ACHN (cell line): ENCODE measurements at regions not wholly inside any gene's neighbourhood (a gene's known extent, or its start where the extent isn't known, plus 50 kb on each side); places are given as distances from the start of the nearest gene placed in this dataset.
"Not testable (repeated sequence)": the region's sequence is repeated elsewhere in the genome, so short reads cannot be mapped to it uniquely, and the experiment has no call there.

Experiments
- DNase-seq: peaks from one replicate; pipeline ENCODE4 v3.0.0-alpha.2; 2015
- in situ Hi-C: cut with HindIII; loops from 2 replicates; pipeline ENCODE4 v1.10.0; 2017; ENCODE audit warnings: low sequenced_read_pairs, low pct_ligation_motif_present, low pct_unique_long_range_greater_than_20kb

- in situ Hi-C loops, result no loop called here
- no peak for DNase-seq
These were observed 859.9 kb upstream of the ATXN7L3B start for GRCh38 chr12:73677520-73678291.

- in situ Hi-C loops, result no loop called here
- DNase-seq, result no peak
These were observed 859.3 kb upstream of the ATXN7L3B start for GRCh38 chr12:73678335-73678734.

- no peak for DNase-seq
- in situ Hi-C loops, result no loop called here
These were observed 838.3 kb upstream of the ATXN7L3B start for GRCh38 chr12:73699318-73699717.

- no peak for DNase-seq
- in situ Hi-C loops, result no loop called here
These were observed 823.0 kb upstream of the ATXN7L3B start for GRCh38 chr12:73714655-73715054.

GRCh38 chr12:73716143-73716542 is 821.5 kb upstream of the ATXN7L3B start:
- in situ Hi-C loops, DNase-seq: not testable (repeated sequence)

- DNase-seq, result no peak
- in situ Hi-C loops, result no loop called here
These were observed 818.4 kb upstream of the ATXN7L3B start for GRCh38 chr12:73719223-73719622.

GRCh38 chr12:73726881-73727280 is 810.8 kb upstream of the ATXN7L3B start:
- in situ Hi-C loops, result no loop called here
- no peak for DNase-seq

- in situ Hi-C loops, result no loop called here
- DNase-seq, result no peak
These were observed 806.0 kb upstream of the ATXN7L3B start for GRCh38 chr12:73731658-73732057.

GRCh38 chr12:73769337-73769736 is 768.3 kb upstream of the ATXN7L3B start:
- no peak for DNase-seq
- in situ Hi-C loops, result no loop called here

- in situ Hi-C loops, result no loop called here
- DNase-seq, result no peak
These were observed 739.1 kb upstream of the ATXN7L3B start for GRCh38 chr12:73798523-73798922.

- in situ Hi-C loops, result no loop called here
- DNase-seq, result no peak
These were observed 722.5 kb upstream of the ATXN7L3B start for GRCh38 chr12:73815072-73815645.

- in situ Hi-C loops, result no loop called here
These were observed 720.5 kb upstream of the ATXN7L3B start for GRCh38 chr12:73817161-73817560.

GRCh38 chr12:73833746-73834145 is 703.9 kb upstream of the ATXN7L3B start:
- DNase-seq, result no peak
- in situ Hi-C loops, result no loop called here

More at GRCh38 chr12:73817161-73817560, 720.5 kb upstream of the ATXN7L3B start:
- no peak for DNase-seq

- in situ Hi-C loops, result no loop called here
- no peak for DNase-seq
These were observed 695.7 kb upstream of the ATXN7L3B start for GRCh38 chr12:73841963-73842362.

- peak; percentile 12 for DNase-seq
These were observed 674.1 kb upstream of the ATXN7L3B start for GRCh38 chr12:73863546-73863945.

GRCh38 chr12:73867147-73867546 is 670.5 kb upstream of the ATXN7L3B start:
- no peak for DNase-seq
- in situ Hi-C loops, result no loop called here

More at GRCh38 chr12:73863546-73863945, 674.1 kb upstream of the ATXN7L3B start:
- in situ Hi-C loops, result no loop called here

- in situ Hi-C loops, result not testable (repeated sequence)
- peak; percentile 66 for DNase-seq
These were observed 660.3 kb upstream of the ATXN7L3B start for GRCh38 chr12:73877291-73877690.

- DNase-seq, result peak; percentile 51
- in situ Hi-C loops, result no loop called here
These were observed 645.4 kb upstream of the ATXN7L3B start for GRCh38 chr12:73892201-73892600.

- no peak for DNase-seq
- in situ Hi-C loops, result no loop called here
These were observed 639.0 kb upstream of the ATXN7L3B start for GRCh38 chr12:73898645-73899044.

GRCh38 chr12:73902260-73902659 is 635.4 kb upstream of the ATXN7L3B start:
- DNase-seq, result peak; percentile 26
- in situ Hi-C loops, result no loop called here
